GM21447 (cell line): ENCODE measurements at regions not wholly inside any gene's neighbourhood (a gene's known extent, or its start where the extent isn't known, plus 50 kb on each side); places are given as distances from the start of the nearest gene placed in this dataset.
"Not testable (repeated sequence)": the region's sequence is repeated elsewhere in the genome, so short reads cannot be mapped to it uniquely, and the experiment has no call there.

Experiments used
- ATAC-seq: cut with Tn5 transposase; IDR thresholded peaks from one replicate; pipeline ENCODE4 v1.9.1; 2021; ENCODE audit not compliant: unreplicated experiment

- no peak for ATAC-seq
These were observed 106.0 kb downstream of the CXCL12 start for GRCh38 chr10:44278837-44279324.

GRCh38 chr10:44268435-44268948 lies 116.4 kb downstream of the CXCL12 start:
- not testable (repeated sequence) for ATAC-seq

GRCh38 chr10:44267007-44267406 lies 117.9 kb downstream of the CXCL12 start:
- no peak for ATAC-seq

DNA sequence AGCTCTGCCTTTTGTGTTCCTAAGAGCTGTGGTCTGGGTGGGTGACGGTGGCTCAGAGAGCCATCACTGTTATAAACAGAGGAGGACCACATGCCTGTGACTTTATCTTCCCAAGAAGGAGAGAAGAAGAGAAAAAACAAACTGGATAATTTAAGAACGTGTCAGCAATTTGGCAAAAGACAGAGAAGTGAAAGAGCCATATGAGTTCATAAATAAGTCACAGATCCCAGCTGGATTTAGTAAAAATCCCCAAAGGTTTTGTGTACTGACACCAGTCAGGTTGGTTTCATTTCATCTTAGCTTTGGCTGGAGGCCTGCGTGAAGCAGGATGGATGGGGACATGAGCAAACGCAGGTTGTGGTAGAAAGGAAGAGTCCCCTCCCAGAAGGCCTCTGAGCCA lies 120.7 kb downstream of the CXCL12 start:
- no peak for ATAC-seq

DNA sequence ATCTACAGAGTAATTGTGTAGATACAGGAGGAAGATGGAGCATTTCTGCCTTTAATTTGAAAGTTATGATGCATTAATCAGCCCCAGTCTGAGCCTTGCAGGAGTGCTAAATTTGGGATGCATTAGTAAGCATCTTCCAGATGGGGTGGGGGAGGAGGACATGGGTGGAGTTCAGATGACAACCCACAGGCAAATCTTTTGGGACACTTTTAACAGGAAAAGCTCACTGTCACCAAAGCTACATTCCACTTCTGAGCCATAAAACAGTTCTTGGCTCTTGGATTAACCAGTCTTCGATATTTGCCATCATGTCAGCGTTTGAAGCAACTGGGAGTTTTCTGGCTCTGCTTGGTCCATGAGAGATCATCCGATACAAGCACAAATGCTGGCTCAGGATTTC lies 121.1 kb downstream of the CXCL12 start:
- no peak for ATAC-seq

DNA sequence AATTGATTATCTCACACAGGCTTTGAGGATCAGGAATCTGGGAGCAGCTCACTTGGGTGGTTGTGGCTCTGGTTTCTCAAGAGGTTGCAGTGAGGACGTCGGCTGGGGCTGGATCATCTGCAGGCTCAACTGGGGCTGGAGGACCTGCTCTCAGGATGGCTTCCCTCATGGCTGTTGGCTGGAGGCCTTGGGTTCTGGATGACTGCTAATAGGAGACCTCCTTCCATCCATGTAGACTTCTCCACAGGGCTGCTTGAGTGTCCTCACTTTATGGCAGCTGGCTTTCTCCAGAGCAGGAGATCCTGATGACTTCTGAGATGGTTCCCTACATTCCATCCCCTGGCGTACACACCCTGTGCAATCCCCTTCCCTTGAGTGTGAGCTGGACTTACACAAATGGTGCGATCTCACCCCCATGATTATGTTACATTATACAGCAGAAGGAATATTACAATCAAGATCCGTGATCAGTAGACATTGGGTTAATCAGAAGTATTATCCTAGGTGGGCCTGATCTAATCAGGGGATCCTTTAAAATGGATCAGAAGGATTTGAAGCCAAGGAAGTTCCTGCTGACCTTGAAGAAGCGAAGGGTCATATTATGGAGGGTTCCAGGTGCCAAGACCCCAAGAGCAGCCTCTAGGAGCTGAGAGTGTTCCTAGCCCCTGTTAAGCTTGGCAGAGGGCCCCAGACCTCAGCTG lies 122.2 kb downstream of the CXCL12 start:
- no peak for ATAC-seq

- ATAC-seq = no peak
These were observed 123.0 kb downstream of the CXCL12 start for GRCh38 chr10:44261710-44262455.

DNA sequence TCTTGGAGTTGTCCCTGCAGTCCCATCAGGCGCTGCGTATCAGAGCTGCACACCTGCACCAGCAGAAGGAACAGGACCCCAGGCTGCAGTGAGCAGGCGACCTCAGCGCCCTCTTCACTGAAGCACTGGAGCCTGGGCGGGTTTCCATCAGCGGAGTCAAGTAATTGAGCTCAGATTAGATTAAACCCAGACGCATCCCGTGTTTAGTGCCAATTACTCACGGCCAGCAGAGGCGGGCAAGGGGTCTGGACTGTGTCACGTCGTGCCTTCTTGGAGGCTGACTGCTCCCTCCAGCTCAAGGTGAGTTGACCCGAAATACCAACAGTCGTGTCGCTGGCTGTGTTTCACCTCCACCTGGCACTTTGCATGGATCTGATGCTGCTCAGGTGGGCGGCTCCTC lies 123.6 kb downstream of the CXCL12 start:
- ATAC-seq = no peak

- no peak for ATAC-seq
These were observed 124.5 kb downstream of the CXCL12 start for GRCh38 chr10:44260286-44260928.

DNA sequence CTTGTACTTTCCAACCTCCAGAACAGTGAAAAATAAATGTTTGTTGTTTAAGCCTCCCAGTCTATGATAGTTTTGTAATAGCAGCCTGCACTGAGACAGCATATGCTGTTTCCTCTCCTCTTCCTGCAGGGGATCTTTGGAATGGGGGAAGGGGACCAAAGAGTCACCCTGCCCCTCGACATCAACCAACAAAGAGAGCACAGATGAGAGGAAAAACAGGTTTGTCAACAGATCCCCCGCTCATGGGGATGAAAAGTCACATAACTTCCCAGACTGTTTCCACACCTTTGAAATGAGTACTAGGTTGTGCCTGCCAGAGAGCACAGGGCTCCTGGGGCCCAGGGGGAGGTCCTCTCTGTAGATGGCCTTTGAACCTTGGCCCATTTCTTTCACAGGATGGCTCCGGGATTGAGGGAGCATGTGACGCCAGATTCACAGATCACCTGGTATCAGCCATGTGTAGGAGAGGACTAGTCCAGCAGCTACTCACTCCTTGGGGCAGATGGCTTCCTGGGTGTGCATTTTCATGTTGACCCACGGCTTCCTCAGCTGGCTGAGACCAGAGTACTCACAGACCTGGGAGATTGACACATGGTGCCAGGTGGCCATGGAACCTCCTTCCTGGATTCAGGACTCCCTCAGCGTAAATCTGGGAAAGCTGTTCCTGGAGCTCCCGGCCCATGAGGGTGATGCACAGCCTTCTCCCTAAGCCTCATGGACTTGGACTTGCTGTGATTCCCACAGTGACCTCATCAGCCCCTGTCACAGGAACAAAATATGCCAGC lies 125.6 kb downstream of the CXCL12 start:
- ATAC-seq = no peak

- no peak for ATAC-seq
These were observed 126.3 kb downstream of the CXCL12 start for GRCh38 chr10:44258460-44259089.

DNA sequence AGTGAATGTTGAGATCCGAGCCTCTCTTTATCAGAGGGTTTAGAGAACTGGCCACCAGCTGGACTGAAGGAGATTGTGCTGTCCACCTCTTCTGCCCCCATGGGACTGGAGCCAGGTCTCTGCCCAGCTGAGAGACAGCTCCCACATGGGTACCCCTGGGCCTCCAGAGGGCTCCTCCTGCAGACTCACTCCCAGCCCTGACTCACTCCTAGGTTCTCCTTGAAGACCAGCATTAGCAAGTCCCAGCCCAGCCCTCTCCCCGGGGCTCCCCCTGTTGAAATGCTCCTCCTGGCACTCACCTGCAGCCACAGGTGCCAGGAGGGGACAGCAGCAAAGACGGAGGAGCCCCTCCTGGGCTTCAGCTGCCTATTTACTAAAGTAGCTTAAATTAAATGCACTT lies 126.9 kb downstream of the CXCL12 start:
- ATAC-seq = no peak

GRCh38 chr10:44253769-44254462 lies 131.0 kb downstream of the CXCL12 start:
- ATAC-seq = no peak

GRCh38 chr10:44252631-44253030 lies 132.3 kb downstream of the CXCL12 start:
- ATAC-seq = not testable (repeated sequence)

GRCh38 chr10:44249933-44250332 lies 135.0 kb downstream of the CXCL12 start:
- not testable (repeated sequence) for ATAC-seq

DNA sequence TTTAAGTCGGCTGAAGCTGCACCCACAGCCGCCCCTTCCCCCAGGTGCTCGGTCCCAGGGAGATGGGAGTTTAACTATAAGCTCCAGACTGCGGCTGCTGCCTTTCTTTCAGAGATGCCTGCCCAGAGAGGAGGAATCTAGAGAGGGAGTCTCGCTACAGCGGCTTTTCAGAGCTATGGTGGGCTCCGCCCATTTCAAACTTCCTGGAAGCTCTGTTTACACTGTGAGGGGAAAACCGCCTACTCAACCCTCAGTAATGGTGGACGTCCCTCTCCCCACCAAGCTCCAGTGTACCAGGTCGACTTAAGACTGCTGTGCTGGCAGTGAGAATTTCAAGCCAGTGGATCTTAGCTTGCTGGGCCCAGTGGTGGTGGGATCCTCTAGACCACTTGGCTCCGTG lies 135.4 kb downstream of the CXCL12 start:
- no peak for ATAC-seq

- not testable (repeated sequence) for ATAC-seq
These were observed 138.2 kb downstream of the CXCL12 start for GRCh38 chr10:44246700-44247099.

- ATAC-seq = not testable (repeated sequence)
These were observed 138.6 kb downstream of the CXCL12 start for GRCh38 chr10:44246287-44246686.

GRCh38 chr10:44245601-44245938 lies 139.3 kb downstream of the CXCL12 start:
- no peak for ATAC-seq
